Thoracic aorta (tissue), 2 donors: ENCODE measurements at regions not wholly inside any gene's neighbourhood (a gene's known extent, or its start where the extent isn't known, plus 50 kb on each side); places are given as distances from the start of the nearest gene placed in this dataset.

Experiments
- ATAC-seq: fragments of 150-250 bp; one replicate; pipeline ENCODE4 v1.8.0; 2017; ENCODE audit warnings: low read depth; ENCODE audit not compliant: insufficient number of reproducible peaks, low FRiP score
- DNase-seq: peaks from one replicate; pipeline ENCODE4 v3.0.0-alpha.2; 2020; ENCODE audit warnings: low spot score
- H3K27ac ChIP-seq, 2 donors: fragments of 200-600 bp; sonication (generic); 1 replicate in 1 of 2; 2 replicates in 1 of 2; pipeline ENCODE4 v1.5.1; 2016; ENCODE audit warnings: mild to moderate bottlenecking in 2 of 2, moderate library complexity in 2 of 2
- H3K27me3 ChIP-seq: fragments of 200-600 bp; sonication (generic); replicated peaks from 2 replicates; pipeline ENCODE4 v1.6.0; 2016; ENCODE audit warnings: mild to moderate bottlenecking; ENCODE audit not compliant: insufficient read depth
- H3K36me3 ChIP-seq: fragments of 200-600 bp; sonication (generic); one replicate; pipeline ENCODE4 v1.5.1; 2016
- H3K4me1 ChIP-seq, 2 donors: fragments of 200-600 bp; sonication (generic); 1 replicate in 1 of 2; 2 replicates in 1 of 2; pipeline versions ENCODE4 v1.5.1 to v1.6.0; 2016; ENCODE audit warnings: low read depth in 2 of 2, mild to moderate bottlenecking in 1 of 2; ENCODE audit not compliant: control insufficient read depth in 1 of 2
- H3K4me3 ChIP-seq: fragments of 200-600 bp; sonication (generic); 2 replicates; pipeline ENCODE4 v1.5.1; 2016; ENCODE audit warnings: mild to moderate bottlenecking
- H3K9me3 ChIP-seq: fragments of 200-600 bp; sonication (generic); 2 replicates; pipeline ENCODE4 v1.5.1; 2016
- TF ChIP-seq, protein P1 (sequence below): fragments of 200-600 bp; sonication (generic); IDR thresholded peaks from one replicate; pipeline ENCODE4 v1.5.1; 2019; ENCODE audit warnings: antibody characterized with exemption

DNA sequence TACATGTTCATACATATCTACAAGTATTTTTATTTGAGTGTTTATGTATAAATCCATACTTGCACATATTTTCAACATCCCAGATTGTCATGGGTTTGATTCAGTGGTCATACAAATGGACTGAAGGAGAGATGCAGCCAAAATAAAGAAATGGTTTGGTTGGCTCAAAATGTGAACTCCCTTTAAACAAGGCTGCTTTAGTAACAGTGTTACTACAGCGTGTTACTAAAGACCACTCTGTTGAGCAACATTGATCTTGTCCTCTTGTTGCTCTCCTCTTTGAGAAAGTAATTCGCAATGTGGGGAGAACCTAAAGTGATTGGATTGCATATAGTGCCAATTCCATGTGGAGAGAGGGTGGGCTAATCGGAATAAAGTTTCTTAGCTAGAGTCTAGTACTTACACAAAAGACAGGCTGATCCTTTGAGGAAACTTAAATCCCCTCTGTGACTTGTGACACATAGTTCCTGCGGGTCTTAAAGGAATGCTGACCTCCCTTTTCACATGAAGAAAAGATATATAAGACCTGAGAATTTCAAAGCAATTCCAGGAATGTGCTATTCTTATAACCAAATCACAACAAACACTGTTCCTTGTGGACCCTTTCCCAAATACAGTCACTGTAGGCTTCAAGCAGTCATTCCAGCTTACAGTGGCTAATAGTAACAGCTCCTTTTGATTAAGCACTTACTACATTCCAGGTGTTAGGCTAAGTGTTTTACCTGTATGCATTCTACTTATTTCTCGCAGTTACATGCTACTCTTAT, 144.3 kb downstream of the FZD1 start:
- H3K9me3 ChIP-seq: no peaks in the 10 kb centered on the region
- H3K4me3 ChIP-seq: no peak overlapping the region
- peak overlapping the region; percentile 19 to 52 for H3K27ac ChIP-seq
- H3K36me3 ChIP-seq: no peaks in the 10 kb centered on the region
- H3K27me3 ChIP-seq: no peaks in the 10 kb centered on the region
- TF ChIP-seq, protein P1, sequence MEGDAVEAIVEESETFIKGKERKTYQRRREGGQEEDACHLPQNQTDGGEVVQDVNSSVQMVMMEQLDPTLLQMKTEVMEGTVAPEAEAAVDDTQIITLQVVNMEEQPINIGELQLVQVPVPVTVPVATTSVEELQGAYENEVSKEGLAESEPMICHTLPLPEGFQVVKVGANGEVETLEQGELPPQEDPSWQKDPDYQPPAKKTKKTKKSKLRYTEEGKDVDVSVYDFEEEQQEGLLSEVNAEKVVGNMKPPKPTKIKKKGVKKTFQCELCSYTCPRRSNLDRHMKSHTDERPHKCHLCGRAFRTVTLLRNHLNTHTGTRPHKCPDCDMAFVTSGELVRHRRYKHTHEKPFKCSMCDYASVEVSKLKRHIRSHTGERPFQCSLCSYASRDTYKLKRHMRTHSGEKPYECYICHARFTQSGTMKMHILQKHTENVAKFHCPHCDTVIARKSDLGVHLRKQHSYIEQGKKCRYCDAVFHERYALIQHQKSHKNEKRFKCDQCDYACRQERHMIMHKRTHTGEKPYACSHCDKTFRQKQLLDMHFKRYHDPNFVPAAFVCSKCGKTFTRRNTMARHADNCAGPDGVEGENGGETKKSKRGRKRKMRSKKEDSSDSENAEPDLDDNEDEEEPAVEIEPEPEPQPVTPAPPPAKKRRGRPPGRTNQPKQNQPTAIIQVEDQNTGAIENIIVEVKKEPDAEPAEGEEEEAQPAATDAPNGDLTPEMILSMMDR: no peak
- H3K4me1 ChIP-seq: peaks cover 3 to 20% of the 10 kb centered on the region in 2 donors
- DNase-seq (no peak), ATAC-seq (peak; percentile 14)

DNA sequence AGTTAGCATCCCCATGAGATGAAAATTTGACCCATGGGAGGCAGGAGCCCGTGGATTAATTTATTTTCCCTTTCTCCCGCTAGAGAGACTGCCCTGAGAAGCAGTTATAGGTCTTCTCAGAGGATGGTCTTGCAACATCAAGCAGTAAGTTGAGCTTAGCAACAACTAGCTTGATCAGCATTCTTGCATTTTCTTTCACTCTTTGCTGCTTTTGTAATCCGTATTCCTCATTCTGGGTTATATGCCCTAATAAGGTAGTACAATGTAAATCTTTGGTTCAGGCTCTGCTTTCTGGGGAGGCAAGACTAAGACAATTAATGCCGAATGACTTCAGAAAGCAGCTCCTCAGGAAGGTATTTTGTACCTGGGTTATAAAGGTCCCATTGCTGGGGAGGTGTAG, 146.8 kb downstream of the FZD1 start:
- no peaks in the 10 kb centered on the region for H3K36me3 ChIP-seq
- no peak overlapping the region for H3K4me3 ChIP-seq
- H3K4me1 ChIP-seq: peaks cover 3 to 20% of the 10 kb centered on the region in 2 donors
- H3K9me3 ChIP-seq: no peaks in the 10 kb centered on the region
- no peak for ATAC-seq
- no peak overlapping the region for H3K27ac ChIP-seq
- TF ChIP-seq, protein P1: no peak
- DNase-seq: no peak
- H3K27me3 ChIP-seq: no peaks in the 10 kb centered on the region

DNA sequence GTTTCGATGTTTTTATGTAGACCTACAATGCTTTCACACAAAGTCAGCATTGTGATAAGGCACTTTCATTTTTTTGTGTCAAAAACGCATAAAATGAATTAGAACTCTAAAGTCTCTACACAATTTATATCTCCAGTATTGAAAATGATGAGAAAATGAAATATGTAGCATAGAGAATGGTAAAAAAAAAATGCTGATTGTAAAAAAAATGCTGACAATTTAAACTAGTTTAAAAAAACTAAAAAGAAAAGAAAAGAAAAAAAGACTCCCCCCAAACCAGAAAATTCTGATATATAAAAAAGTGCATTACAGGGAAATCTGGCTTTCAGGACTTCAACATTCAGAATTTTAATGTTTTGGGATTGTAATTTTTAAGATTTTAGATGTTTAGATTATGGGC, 148.1 kb downstream of the FZD1 start:
- ATAC-seq: no peak
- TF ChIP-seq, protein P1: no peak
- Histone ChIP-seq H3K4me3 (no peak overlapping the region), H3K36me3 (no peaks in the 10 kb centered on the region), H3K4me1 (peaks cover 3 to 20% of the 10 kb centered on the region in 2 donors), H3K27me3 (no peaks in the 10 kb centered on the region), H3K27ac (no peak overlapping the region), H3K9me3 (no peaks in the 10 kb centered on the region)
- DNase-seq: no peak

DNA sequence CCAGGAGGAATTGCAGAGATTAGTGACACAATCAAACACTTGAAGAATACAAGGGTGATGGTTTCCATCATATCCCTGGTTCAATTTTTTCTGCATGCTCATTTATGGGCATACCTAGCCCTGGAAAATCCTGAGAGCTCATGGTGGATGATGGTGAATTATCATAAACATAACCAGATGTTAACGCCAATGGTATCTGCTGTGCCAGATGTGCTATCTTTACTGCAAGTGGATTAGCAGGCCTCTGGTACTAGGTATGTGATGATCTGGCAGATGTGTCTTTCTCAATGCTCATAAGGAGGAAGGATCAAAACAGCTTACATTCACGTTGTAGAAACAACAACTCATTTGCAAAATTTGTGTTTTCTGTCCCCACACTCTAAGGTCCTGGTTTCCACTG, 150.5 kb downstream of the FZD1 start:
- H3K4me1 ChIP-seq: no peaks in the 10 kb centered on the region
- TF ChIP-seq, protein P1: no peak
- no peaks in the 10 kb centered on the region for H3K27me3 ChIP-seq
- no peaks in the 10 kb centered on the region for H3K36me3 ChIP-seq
- no peak overlapping the region for H3K27ac ChIP-seq
- no peak overlapping the region for H3K4me3 ChIP-seq
- DNase-seq (no peak), ATAC-seq (no peak)
- no peaks in the 10 kb centered on the region for H3K9me3 ChIP-seq

DNA sequence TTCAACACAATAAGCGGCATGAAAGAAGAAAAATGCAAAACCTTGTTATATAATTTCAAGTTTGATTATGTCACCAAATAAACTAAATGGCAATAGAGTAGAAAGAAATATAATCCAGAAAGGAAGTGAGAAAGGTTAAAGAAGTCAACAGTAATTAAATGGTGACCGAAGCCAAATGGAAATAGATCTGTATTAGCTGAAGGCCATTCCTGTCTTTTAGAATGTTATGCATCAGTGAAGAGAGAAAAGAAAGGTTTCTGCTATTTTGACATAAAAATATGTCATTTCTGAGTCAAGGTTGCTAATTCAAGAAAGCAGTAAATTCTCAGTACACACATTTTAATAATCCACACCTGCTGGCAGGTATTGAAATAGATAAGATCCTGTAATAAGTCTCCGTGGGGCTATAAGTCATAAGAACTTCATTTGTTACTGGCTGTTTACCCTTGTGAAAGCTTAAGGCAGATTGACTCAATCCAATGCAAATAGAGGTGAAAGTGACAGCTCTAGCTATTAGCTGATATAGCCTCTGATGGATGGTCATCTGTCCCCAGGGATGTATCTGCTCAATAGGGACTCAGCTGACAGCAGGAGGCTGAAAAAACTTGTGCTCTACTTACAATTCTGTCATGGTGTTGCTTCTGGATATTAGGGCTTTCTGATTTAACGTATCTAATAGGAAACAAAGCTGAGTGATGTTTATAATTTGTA, 152.1 kb downstream of the FZD1 start:
- H3K4me1 ChIP-seq: no peaks in the 10 kb centered on the region
- DNase-seq: no peak
- no peaks in the 10 kb centered on the region for H3K36me3 ChIP-seq
- H3K4me3 ChIP-seq: no peak overlapping the region
- no peak overlapping the region for H3K27ac ChIP-seq
- no peaks in the 10 kb centered on the region for H3K27me3 ChIP-seq
- H3K9me3 ChIP-seq: no peaks in the 10 kb centered on the region
- ATAC-seq: no peak
- TF ChIP-seq, protein P1: no peak
